GM12873 (cell line): ENCODE measurements at regions not wholly inside any gene's neighbourhood (a gene's known extent, or its start where the extent isn't known, plus 50 kb on each side); places are given as distances from the start of the nearest gene placed in this dataset.

ENCODE experiments used
- TF ChIP-seq, protein P1 (sequence below): IDR thresholded peaks from 2 replicates; pipeline ENCODE4 v1.5.1; 2012; ENCODE audit warnings: low read depth, mild to moderate bottlenecking, moderate library complexity, low read length, control low read depth; ENCODE audit not compliant: insufficient read depth; ENCODE audit errors: missing control alignments

DNA sequence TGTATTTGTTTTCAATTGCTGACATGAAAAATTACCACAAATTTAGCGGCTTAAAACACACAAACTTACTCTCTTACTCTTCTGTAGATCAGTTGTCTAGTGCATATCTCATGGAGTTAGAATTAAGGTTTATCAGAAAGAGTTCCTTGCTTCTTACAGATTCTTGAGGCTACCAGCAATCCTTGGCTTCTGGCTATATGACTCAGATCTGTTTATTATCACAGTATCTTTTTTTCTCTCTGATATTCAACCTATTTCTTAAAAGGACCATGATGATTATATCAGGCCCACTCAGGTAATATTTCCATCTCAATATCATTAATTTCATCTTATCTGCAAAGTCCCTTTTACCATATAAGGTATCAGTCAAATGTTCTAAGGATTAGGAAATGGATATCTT is 263.5 kb upstream of the BCHE start:
- TF ChIP-seq, protein P1, sequence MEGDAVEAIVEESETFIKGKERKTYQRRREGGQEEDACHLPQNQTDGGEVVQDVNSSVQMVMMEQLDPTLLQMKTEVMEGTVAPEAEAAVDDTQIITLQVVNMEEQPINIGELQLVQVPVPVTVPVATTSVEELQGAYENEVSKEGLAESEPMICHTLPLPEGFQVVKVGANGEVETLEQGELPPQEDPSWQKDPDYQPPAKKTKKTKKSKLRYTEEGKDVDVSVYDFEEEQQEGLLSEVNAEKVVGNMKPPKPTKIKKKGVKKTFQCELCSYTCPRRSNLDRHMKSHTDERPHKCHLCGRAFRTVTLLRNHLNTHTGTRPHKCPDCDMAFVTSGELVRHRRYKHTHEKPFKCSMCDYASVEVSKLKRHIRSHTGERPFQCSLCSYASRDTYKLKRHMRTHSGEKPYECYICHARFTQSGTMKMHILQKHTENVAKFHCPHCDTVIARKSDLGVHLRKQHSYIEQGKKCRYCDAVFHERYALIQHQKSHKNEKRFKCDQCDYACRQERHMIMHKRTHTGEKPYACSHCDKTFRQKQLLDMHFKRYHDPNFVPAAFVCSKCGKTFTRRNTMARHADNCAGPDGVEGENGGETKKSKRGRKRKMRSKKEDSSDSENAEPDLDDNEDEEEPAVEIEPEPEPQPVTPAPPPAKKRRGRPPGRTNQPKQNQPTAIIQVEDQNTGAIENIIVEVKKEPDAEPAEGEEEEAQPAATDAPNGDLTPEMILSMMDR: no peak

DNA sequence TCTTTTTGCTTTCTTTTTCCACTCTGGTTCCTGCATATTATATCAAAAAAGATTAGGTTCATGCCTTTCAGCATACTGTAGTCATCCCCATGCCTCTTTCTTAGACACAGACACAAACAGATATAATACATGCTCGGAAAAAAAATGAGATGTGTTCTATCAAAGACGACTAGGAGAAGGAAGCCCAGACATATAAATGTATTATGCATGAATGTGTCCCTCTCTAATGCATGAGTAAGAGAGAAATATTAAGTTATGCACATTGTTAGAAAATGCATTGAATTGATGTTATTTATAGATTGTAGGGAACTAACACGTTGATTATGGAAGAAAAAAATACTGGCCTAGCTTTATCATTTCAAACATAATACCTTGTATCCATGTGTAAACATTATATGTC is 252.4 kb upstream of the BCHE start:
- TF ChIP-seq, protein P1: no peak

- TF ChIP-seq, protein P1: no peak
Measured at GRCh38 chr3:166085164-166085856, 248.1 kb upstream of the BCHE start.

DNA sequence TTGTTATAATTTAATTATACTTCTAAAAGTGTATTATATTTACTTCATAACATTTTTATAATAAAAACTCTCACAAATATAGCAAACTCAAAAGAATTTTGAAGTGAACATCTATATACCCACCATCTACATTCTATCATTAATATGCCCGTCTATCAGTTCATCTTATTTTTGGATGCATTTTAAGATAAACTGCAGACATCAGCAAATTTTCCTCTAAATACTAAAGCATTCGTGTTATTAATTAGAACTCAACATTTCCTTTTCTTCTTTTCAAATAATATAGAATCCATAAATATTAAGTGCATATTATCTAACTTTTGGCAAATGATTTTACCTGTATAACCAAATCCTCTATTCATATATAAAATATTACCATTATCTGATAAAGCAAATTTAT is 242.9 kb upstream of the BCHE start:
- TF ChIP-seq, protein P1: no peak

- TF ChIP-seq, protein P1: no peak
Measured at GRCh38 chr3:166071831-166072230, 234.6 kb upstream of the BCHE start.

- TF ChIP-seq, protein P1: no peak
Measured at GRCh38 chr3:166064476-166064875, 227.3 kb upstream of the BCHE start.

DNA sequence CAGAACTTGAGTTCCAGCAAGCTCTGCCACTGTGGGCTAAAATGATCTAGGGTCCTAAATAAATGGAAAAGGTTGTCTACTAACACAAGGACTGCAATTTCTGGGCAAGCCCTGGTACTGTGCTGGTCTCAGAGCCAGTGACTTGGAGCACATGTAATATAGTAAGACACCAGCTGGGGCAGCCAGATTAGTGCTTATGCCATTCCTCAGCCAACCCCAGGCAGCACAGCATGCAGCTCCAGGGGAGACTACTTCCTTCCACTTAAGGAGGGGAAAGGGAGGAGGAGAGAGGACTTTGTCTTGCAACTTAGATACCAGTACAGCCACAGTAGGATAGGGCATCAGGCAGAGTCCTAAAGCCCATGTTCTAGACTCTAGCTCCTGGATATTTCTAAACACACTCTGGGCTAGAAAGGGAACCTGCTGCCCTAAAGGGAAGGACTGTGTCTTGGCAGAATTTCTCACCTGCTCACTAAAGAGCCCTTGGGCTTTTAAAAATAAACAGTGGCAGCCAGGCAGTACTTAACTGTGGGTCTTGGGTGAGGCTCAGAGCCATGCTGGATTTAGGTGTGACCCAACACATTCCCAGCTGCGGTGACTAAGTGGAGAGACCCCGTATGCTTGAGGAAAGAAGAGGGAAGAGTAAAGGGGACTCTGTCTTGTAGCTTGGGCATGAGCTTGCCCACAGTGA is 223.7 kb upstream of the BCHE start:
- TF ChIP-seq, protein P1: no peak
